Gastrocnemius medialis (tissue), 4 donors: ENCODE measurements at regions not wholly inside any gene's neighbourhood (a gene's known extent, or its start where the extent isn't known, plus 50 kb on each side); places are given as distances from the start of the nearest gene placed in this dataset.

Experiments used
- ATAC-seq, 2 donors: fragments of 150-250 bp; one replicate each; pipeline ENCODE4 v1.9.1; 2016
- DNase-seq, 2 donors: peaks; one replicate each; pipeline ENCODE4 v3.0.0-alpha.2; 2019
- H3K27ac ChIP-seq, 4 donors: fragments of 200-600 bp; sonication (generic); 1 replicate in 1 of 4; 2 replicates in 3 of 4; pipeline ENCODE4 v1.5.1; 2016 to 2018; ENCODE audit warnings: mild to moderate bottlenecking in 2 of 4, moderate library complexity in 1 of 4
- H3K27me3 ChIP-seq, 3 donors: fragments of 200-600 bp; sonication (generic) in 2 of 3; 1 replicate in 1 of 3; 2 replicates in 2 of 3; pipeline versions ENCODE4 v1.5.1 to v1.6.0; 2016 to 2019; ENCODE audit warnings: mild to moderate bottlenecking in 1 of 3, moderate library complexity in 1 of 3
- H3K36me3 ChIP-seq, 2 donors: fragments of 200-600 bp; sonication (generic) in 1 of 2; one replicate each; pipeline ENCODE4 v1.5.1; 2017 to 2018
- H3K4me1 ChIP-seq, 2 donors: fragments of 200-600 bp; sonication (generic) in 1 of 2; one replicate each; pipeline ENCODE4 v1.5.1; 2016 to 2017; ENCODE audit warnings: mild to moderate bottlenecking in 2 of 2
- H3K4me3 ChIP-seq, 4 donors: fragments of 200-600 bp; sonication (generic) in 3 of 4; 1 replicate in 1 of 4; 2 replicates in 3 of 4; pipeline ENCODE4 v1.5.1; 2016 to 2019; ENCODE audit warnings: mild to moderate bottlenecking in 2 of 4
- H3K9me3 ChIP-seq, 3 donors: fragments of 200-600 bp; sonication (generic) in 2 of 3; 1 replicate in 1 of 3; 2 replicates in 2 of 3; pipeline ENCODE4 v1.5.1; 2016 to 2019
- POLR2A ChIP-seq, 2 donors: fragments of 450-650 bp; IDR thresholded peaks; one replicate each; pipeline ENCODE4 v1.6.1; 2017; ENCODE audit warnings: antibody characterized with exemption in 2 of 2, mild to moderate bottlenecking in 2 of 2, moderate library complexity in 2 of 2
- in situ Hi-C, 4 donors: fragments of 200-750 bp; cut with MboI; loops; one replicate each; pipeline versions ENCODE4 v1.15.0 to v1.8.0; 2017; ENCODE audit warnings: low sequenced_read_pairs in 4 of 4
- intact Hi-C: fragments of 100-400 bp; cut with DNase I; formaldehyde crosslinking; loops from one replicate; pipeline ENCODE4 v1.15.1; 2023; ENCODE audit warnings: low total_unique reads
- TF ChIP-seq, protein P1 (sequence below), 5 experiments: fragments of 450-650 bp in 3 of 5; fragments of 200-600 bp in 2 of 5; sonication (generic) in 2 of 5; IDR thresholded peaks in 4 of 5; conservative IDR thresholded peaks in 1 of 5; 1 replicate in 4 of 5; 2 replicates in 1 of 5; pipeline ENCODE4 v1.5.1; 2016 to 2019; ENCODE audit warnings: antibody characterized with exemption in 5 of 5, mild to moderate bottlenecking in 3 of 5, moderate library complexity in 3 of 5

DNA sequence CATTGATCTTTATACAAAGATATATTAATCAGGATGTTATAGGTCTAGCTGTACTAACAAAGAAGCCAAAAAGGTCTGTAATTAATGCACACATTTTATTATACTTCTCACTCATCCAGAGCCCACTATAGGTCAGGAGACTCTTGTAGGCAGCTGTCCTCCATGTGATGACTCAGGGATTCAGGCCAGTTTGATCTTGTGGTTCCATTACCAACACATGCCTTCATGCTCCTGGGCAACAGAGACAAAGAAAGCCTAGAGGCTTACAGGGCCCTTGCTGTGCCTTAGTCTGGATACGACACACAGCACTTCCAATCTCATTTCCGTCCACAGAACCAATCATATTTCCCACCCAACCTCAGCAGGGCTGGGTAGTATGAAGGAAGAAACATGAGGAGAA is 150.3 kb upstream of the NCAM1 start:
- in situ Hi-C loops: no loop called here

DNA sequence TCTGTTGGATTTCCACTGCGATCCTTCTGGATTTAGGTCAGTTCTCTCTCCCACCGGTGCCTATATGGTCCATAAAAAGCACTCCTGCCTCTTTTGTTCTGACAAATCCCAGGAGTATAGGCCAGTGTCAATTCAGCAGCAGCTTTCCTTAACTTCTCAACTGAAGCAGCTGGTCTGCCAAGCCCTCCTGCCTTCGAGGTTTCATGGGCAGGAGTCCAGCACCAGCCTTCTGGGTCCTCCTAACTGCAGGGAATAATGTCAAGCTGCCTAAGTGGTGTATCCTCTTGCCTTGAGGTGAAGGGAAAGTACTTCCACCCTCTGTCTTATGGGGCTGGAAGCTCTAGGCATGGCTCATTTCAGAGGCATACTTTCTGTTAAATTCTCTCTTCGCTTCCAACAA is 149.4 kb upstream of the NCAM1 start:
- no peaks in the 10 kb centered on the region for H3K4me1 ChIP-seq
- no peaks in the 10 kb centered on the region for H3K27me3 ChIP-seq
- H3K9me3 ChIP-seq: no peaks in the 10 kb centered on the region
- no peak overlapping the region for H3K4me3 ChIP-seq
- ATAC-seq: no peak
- in situ Hi-C loops: no loop called here
- no peak overlapping the region for H3K27ac ChIP-seq
- intact Hi-C loops: no loop called here
- no peaks in the 10 kb centered on the region for H3K36me3 ChIP-seq
- no peak for TF ChIP-seq POLR2A (IDR thresholded peaks at IDR 0.05)
- TF ChIP-seq, protein P1, sequence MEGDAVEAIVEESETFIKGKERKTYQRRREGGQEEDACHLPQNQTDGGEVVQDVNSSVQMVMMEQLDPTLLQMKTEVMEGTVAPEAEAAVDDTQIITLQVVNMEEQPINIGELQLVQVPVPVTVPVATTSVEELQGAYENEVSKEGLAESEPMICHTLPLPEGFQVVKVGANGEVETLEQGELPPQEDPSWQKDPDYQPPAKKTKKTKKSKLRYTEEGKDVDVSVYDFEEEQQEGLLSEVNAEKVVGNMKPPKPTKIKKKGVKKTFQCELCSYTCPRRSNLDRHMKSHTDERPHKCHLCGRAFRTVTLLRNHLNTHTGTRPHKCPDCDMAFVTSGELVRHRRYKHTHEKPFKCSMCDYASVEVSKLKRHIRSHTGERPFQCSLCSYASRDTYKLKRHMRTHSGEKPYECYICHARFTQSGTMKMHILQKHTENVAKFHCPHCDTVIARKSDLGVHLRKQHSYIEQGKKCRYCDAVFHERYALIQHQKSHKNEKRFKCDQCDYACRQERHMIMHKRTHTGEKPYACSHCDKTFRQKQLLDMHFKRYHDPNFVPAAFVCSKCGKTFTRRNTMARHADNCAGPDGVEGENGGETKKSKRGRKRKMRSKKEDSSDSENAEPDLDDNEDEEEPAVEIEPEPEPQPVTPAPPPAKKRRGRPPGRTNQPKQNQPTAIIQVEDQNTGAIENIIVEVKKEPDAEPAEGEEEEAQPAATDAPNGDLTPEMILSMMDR (IDR thresholded peaks at IDR 0.05 in 4 of 5, conservative IDR thresholded peaks at IDR 0.05 in 1 of 5): no peak
- no peak for DNase-seq

More for the DNA sequence above, 150.3 kb upstream of the NCAM1 start:
- ATAC-seq (no peak), DNase-seq (no peak)
- no peak for TF ChIP-seq POLR2A (IDR thresholded peaks at IDR 0.05)
- TF ChIP-seq, protein P1 (IDR thresholded peaks at IDR 0.05 in 4 of 5, conservative IDR thresholded peaks at IDR 0.05 in 1 of 5): no peak
- no peak overlapping the region for H3K27ac ChIP-seq
- no peaks in the 10 kb centered on the region for H3K36me3 ChIP-seq
- intact Hi-C loops: no loop called here
- no peak overlapping the region for H3K4me3 ChIP-seq
- no peaks in the 10 kb centered on the region for H3K4me1 ChIP-seq
- no peaks in the 10 kb centered on the region for H3K9me3 ChIP-seq
- H3K27me3 ChIP-seq: no peaks in the 10 kb centered on the region

DNA sequence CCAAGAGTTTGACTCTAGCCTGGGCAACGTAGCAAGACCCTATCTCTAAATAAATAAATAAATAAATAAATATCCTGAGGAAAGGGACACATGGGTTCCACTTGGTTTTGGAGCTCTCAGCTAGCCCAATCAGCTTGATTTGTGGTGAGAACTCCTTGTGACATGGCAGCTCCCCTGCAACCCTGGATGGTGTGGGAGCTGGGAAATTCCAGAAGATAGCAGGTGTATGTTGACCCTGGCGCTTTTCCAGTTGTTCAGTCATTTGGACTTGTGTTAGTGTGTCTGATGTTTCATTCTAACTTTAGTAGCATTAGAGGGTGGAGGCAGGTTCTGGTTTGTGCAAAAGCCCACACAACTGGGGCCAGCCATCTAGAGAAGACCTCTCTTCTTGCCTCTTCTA is 148.5 kb upstream of the NCAM1 start:
- H3K9me3 ChIP-seq: no peaks in the 10 kb centered on the region
- no peaks in the 10 kb centered on the region for H3K27me3 ChIP-seq
- intact Hi-C loops (no loop called here), in situ Hi-C loops (no loop called here)
- no peaks in the 10 kb centered on the region for H3K4me1 ChIP-seq
- DNase-seq: no peak
- TF ChIP-seq POLR2A (IDR thresholded peaks at IDR 0.05): no peak
- no peak overlapping the region for H3K4me3 ChIP-seq
- H3K27ac ChIP-seq: no peak overlapping the region
- no peak for ATAC-seq
- no peaks in the 10 kb centered on the region for H3K36me3 ChIP-seq

DNA sequence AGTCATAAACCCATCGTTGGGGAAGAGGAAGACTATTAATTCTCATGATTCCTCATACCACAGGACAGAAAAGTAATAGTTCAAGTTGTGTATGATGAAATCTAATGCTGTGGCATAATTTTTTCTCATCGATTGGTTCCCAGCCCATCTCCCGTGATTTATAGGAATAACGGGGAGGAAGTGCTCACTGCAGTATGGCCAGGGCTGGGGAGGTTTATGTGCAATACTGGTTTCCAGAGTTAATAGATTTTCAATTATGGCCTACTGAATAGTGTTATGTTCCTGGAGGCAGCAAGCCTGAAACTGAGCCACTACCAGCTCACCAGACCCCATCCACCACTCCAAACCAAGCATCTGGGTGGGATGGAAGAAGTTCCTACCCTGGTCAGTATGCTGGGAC is 147.1 kb upstream of the NCAM1 start:
- no peaks in the 10 kb centered on the region for H3K4me1 ChIP-seq
- H3K36me3 ChIP-seq: no peaks in the 10 kb centered on the region
- DNase-seq (no peak), ATAC-seq (no peak)
- H3K4me3 ChIP-seq: no peak overlapping the region
- in situ Hi-C loops (no loop called here), intact Hi-C loops (no loop called here)
- H3K27me3 ChIP-seq: no peaks in the 10 kb centered on the region
- no peaks in the 10 kb centered on the region for H3K9me3 ChIP-seq
- no peak overlapping the region for H3K27ac ChIP-seq
- TF ChIP-seq, protein P1 (IDR thresholded peaks at IDR 0.05 in 4 of 5, conservative IDR thresholded peaks at IDR 0.05 in 1 of 5): no peak
- TF ChIP-seq POLR2A (IDR thresholded peaks at IDR 0.05): no peak

DNA sequence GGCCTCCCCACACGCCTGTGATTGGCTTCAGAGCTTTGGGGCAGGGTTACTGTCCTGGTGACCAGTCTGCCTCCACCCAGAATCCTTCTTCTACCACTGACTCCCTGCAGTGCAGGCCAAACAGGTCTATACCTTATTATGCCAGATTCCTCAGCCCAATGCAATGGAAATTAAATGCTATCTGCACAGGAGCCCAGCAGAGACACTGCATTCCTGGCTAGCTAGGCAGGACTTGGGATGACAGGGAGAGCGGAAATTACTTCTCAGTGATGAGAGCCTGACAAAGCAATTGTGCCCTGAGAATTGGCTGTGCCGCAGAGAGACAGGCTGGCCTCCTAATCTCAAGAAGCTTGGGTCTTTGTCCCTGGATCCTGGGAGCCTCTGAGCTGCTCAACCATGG is 143.8 kb upstream of the NCAM1 start:
- TF ChIP-seq, protein P1 (IDR thresholded peaks at IDR 0.05 in 4 of 5, conservative IDR thresholded peaks at IDR 0.05 in 1 of 5): no peak
- ATAC-seq (no peak), DNase-seq (no peak)
- Histone ChIP-seq H3K27me3 (no peaks in the 10 kb centered on the region), H3K36me3 (no peaks in the 10 kb centered on the region), H3K27ac (no peak overlapping the region), H3K4me1 (no peaks in the 10 kb centered on the region), H3K4me3 (no peak overlapping the region), H3K9me3 (no peaks in the 10 kb centered on the region)
- intact Hi-C loops: no loop called here
- in situ Hi-C loops: no loop called here
